Uterus (tissue), 3 donors: ENCODE measurements at regions not wholly inside any gene's neighbourhood (a gene's known extent, or its start where the extent isn't known, plus 50 kb on each side); places are given as distances from the start of the nearest gene placed in this dataset.

Experiments
- DNase-seq, 2 donors: peaks; one replicate each; pipeline ENCODE4 v3.0.0-alpha.2; 2019 to 2020
- H3K27ac ChIP-seq, 2 donors: fragments of 200-600 bp; sonication (generic); 1 replicate in 1 of 2; 2 replicates in 1 of 2; pipeline ENCODE4 v1.5.1; 2016 to 2018
- H3K27me3 ChIP-seq, 2 donors: fragments of 200-600 bp; sonication (generic); one replicate each; pipeline ENCODE4 v1.5.1; 2018 to 2019; ENCODE audit warnings: control low read depth in 1 of 2
- H3K36me3 ChIP-seq, 2 donors: fragments of 200-600 bp; sonication (generic); one replicate each; pipeline ENCODE4 v1.5.1; 2019; ENCODE audit warnings: control low read depth in 1 of 2
- H3K4me1 ChIP-seq, 2 donors: fragments of 200-600 bp; sonication (generic); one replicate each; pipeline ENCODE4 v1.5.1; 2018 to 2019; ENCODE audit warnings: control low read depth in 1 of 2
- H3K4me3 ChIP-seq, 2 donors: fragments of 200-600 bp; sonication (generic); 1 replicate in 1 of 2; 2 replicates in 1 of 2; pipeline ENCODE4 v1.5.1; 2018 to 2019; ENCODE audit warnings: mild to moderate bottlenecking in 1 of 2
- H3K9me3 ChIP-seq, 2 donors: fragments of 200-600 bp; sonication (generic); one replicate each; pipeline ENCODE4 v1.5.1; 2019; ENCODE audit warnings: control low read depth in 1 of 2
- POLR2A ChIP-seq, 2 donors: fragments of 450-650 bp; IDR thresholded peaks; one replicate each; pipeline ENCODE4 v1.6.1; 2016; ENCODE audit warnings: antibody characterized with exemption in 2 of 2, mild to moderate bottlenecking in 1 of 2, moderate library complexity in 1 of 2
- intact Hi-C: fragments of 100-400 bp; cut with DNase I; formaldehyde crosslinking; loops from one replicate; pipeline ENCODE4 v1.15.1; 2023; ENCODE audit warnings: low total_unique reads
- TF ChIP-seq, protein P1 (sequence below), 4 experiments: fragments of 200-600 bp in 2 of 4; fragments of 450-650 bp in 2 of 4; sonication (generic) in 2 of 4; IDR thresholded peaks; one replicate each; pipeline ENCODE4 v1.5.1; 2016 to 2019; ENCODE audit warnings: antibody characterized with exemption in 4 of 4, mild to moderate bottlenecking in 2 of 4, moderate library complexity in 1 of 4
- donor health status: DM: yes; HTN: yes; CAD: no.

DNA sequence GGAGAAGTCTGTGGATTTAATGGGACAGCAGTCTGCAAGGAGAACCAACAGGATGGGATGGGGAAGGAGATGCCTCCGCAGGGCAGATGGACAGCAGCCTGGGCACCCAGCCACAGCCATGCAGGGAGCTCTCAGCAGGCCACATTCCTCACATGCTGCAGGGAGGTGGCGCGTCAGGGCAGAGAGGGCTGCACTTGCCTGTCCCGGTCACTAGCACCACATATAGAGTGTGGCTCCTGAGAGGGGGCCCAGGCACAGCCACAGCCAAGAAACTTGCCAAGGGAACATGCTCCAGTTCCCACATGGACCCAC, 86.8 kb upstream of the ZMIZ1 start:
- intact Hi-C loops, result no loop called here
- TF ChIP-seq, protein P1, sequence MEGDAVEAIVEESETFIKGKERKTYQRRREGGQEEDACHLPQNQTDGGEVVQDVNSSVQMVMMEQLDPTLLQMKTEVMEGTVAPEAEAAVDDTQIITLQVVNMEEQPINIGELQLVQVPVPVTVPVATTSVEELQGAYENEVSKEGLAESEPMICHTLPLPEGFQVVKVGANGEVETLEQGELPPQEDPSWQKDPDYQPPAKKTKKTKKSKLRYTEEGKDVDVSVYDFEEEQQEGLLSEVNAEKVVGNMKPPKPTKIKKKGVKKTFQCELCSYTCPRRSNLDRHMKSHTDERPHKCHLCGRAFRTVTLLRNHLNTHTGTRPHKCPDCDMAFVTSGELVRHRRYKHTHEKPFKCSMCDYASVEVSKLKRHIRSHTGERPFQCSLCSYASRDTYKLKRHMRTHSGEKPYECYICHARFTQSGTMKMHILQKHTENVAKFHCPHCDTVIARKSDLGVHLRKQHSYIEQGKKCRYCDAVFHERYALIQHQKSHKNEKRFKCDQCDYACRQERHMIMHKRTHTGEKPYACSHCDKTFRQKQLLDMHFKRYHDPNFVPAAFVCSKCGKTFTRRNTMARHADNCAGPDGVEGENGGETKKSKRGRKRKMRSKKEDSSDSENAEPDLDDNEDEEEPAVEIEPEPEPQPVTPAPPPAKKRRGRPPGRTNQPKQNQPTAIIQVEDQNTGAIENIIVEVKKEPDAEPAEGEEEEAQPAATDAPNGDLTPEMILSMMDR (IDR thresholded peaks at IDR 0.05), result no peak
- TF ChIP-seq POLR2A (IDR thresholded peaks at IDR 0.05), result no peak
- no peak overlapping the region for H3K27ac ChIP-seq
- no peaks in the 10 kb centered on the region for H3K36me3 ChIP-seq
- peaks cover 0 to 4% of the 10 kb centered on the region in 2 donors for H3K4me1 ChIP-seq
- H3K9me3 ChIP-seq, result no peaks in the 10 kb centered on the region
- H3K27me3 ChIP-seq, result no peaks in the 10 kb centered on the region
- no peak for DNase-seq
- H3K4me3 ChIP-seq, result no peak overlapping the region

DNA sequence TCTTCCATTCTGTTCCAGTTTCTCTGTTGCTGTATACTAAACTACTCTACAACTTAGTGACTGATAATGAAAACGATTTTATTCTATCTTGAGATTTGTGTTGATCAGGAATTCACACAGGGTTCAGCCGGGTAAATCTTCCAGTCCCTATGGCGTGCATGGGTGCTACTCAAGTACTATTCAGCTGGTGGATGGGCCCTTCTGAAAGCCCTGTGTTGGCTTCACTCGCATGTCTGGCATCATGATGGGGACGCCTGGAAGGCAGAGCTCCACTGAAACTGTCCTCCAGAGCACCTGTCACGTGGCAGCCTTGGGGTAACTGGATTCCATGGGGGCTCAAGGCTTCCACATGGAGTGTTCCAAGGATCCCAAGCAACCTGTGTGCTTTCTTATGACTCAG, 86.0 kb upstream of the ZMIZ1 start:
- no peaks in the 10 kb centered on the region for H3K36me3 ChIP-seq
- no peak overlapping the region for H3K27ac ChIP-seq
- H3K9me3 ChIP-seq, result no peaks in the 10 kb centered on the region
- H3K27me3 ChIP-seq, result no peaks in the 10 kb centered on the region
- TF ChIP-seq, protein P1 (IDR thresholded peaks at IDR 0.05), result no peak
- TF ChIP-seq POLR2A (IDR thresholded peaks at IDR 0.05), result no peak
- DNase-seq, result no peak
- no peak overlapping the region for H3K4me3 ChIP-seq
- no peaks in the 10 kb centered on the region for H3K4me1 ChIP-seq
- intact Hi-C loops, result no loop called here

DNA sequence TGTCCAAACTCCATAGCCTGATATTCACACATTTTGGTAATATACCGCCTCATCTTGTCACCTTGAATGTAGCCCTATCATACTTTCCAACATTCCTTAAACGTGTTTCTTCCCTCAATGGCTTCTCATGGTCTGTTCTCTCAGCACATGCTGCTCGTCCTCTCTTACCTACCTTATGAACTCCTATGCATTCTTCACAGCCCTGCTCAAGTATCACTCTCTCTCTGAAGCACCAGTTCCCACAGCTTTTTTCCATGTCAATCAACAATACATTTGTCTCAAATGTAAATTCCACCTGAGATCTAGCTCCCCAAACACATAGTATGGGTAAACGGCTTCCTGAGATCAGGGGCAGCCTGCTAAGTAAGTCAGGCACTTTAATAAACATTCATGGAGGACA, 85.2 kb upstream of the ZMIZ1 start:
- intact Hi-C loops, result no loop called here
- no peak overlapping the region for H3K4me3 ChIP-seq
- TF ChIP-seq POLR2A (IDR thresholded peaks at IDR 0.05), result no peak
- TF ChIP-seq, protein P1 (IDR thresholded peaks at IDR 0.05), result no peak
- H3K36me3 ChIP-seq, result no peaks in the 10 kb centered on the region
- no peaks in the 10 kb centered on the region for H3K9me3 ChIP-seq
- H3K27me3 ChIP-seq, result no peaks in the 10 kb centered on the region
- no peaks in the 10 kb centered on the region for H3K4me1 ChIP-seq
- H3K27ac ChIP-seq, result no peak overlapping the region
- no peak for DNase-seq

DNA sequence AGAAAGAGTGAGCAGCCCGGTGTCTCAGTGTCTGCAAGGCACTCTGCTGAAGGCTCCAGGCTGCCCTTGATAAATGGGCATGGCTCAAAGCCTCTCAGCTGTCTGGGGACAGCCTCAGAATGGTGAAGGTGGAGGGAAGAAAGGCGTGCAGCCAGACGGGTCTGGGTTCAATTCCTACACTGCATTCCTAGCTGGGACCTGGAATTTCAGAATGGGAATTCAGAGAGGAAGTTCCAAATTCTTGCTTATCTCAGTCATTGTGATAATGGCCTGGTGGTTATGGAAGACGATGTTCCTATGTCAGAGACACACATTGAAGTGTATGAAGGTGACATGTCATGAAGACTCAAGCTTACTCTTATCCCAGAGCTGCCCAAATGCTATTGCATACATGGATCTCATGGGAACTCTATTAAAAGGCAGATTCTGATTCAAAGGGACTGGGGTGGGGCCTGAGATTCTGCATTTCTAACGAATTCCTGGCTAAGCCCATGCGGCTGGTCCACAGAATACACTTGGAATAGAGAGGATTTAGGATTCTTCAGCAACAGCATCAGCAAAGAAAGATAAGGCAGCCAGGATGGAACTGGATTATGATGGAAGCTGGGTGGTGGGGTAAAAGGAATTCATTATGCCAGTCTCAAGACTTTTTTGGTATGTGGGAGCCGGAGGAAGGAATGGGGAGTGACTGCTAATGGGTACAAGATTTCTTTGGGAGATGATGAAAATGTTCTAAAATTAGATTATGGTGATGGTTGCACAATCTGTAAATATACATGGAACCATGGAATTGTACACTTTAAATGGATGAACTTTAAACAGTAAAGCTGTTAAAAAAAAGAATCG, 82.6 kb upstream of the ZMIZ1 start:
- DNase-seq, result no peak
- H3K4me3 ChIP-seq, result no peak overlapping the region
- no peaks in the 10 kb centered on the region for H3K36me3 ChIP-seq
- no peak overlapping the region for H3K27ac ChIP-seq
- TF ChIP-seq, protein P1 (IDR thresholded peaks at IDR 0.05), result no peak
- TF ChIP-seq POLR2A (IDR thresholded peaks at IDR 0.05), result no peak
- intact Hi-C loops, result no loop called here
- H3K4me1 ChIP-seq, result no peaks in the 10 kb centered on the region
- no peaks in the 10 kb centered on the region for H3K27me3 ChIP-seq
- no peaks in the 10 kb centered on the region for H3K9me3 ChIP-seq

DNA sequence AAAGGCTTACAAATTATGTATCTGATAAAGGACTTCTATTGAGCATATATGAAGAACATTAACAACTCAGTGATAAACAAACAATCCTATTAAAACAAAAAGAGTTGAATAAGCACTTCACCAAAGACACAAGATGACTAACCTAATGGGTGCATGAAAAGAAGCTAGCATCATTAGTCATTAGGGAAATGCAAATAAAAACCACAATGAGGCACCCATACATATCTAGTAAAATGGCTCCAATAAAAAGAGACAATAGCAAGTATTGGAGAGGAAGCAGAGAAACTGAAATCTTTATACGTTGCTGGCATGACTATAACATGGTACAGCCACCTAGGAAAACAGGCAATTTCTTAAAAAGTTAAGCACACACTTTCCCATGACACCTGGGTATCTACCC, 77.6 kb upstream of the ZMIZ1 start:
- no peaks in the 10 kb centered on the region for H3K4me1 ChIP-seq
- TF ChIP-seq POLR2A (IDR thresholded peaks at IDR 0.05), result no peak
- TF ChIP-seq, protein P1 (IDR thresholded peaks at IDR 0.05), result no peak
- H3K27ac ChIP-seq, result no peak overlapping the region
- no peaks in the 10 kb centered on the region for H3K9me3 ChIP-seq
- no peaks in the 10 kb centered on the region for H3K36me3 ChIP-seq
- DNase-seq, result no peak
- H3K4me3 ChIP-seq, result no peak overlapping the region
- H3K27me3 ChIP-seq, result no peaks in the 10 kb centered on the region
- intact Hi-C loops, result no loop called here
